ENCODE measurements at regions not wholly inside any gene's neighbourhood (a gene's known extent, or its start where the extent isn't known, plus 50 kb on each side); places are given as distances from the start of the nearest gene placed in this dataset.

GRCh38 chr4:115272594-115272993, 159.2 kb upstream of the NDST4 start:
- H2AK5ac ChIP-seq (ENCODE audit: insufficient read length, low read length), result no peak overlapping the region
- WGBS (ENCODE audit: extremely low coverage, insufficient read length, low lambda C conversion rate), result no CpG with 5 or more reads among the region's 2 CpGs

More at GRCh38 chr4:115272594-115272993, 159.2 kb upstream of the NDST4 start:
- H3K18ac ChIP-seq (ENCODE audit: insufficient read length, low read depth, low read length), result no peak overlapping the region
- H3K79me1 ChIP-seq (ENCODE audit: insufficient read depth, low read depth, low read length, poor library complexity, severe bottlenecking), result no peaks in the 10 kb centered on the region
- H2BK15ac ChIP-seq (ENCODE audit: low read depth, low read length), result no peak overlapping the region
- H2BK12ac ChIP-seq (ENCODE audit: insufficient read length, low read depth, low read length), result no peak overlapping the region
- no peaks in the 10 kb centered on the region for H4K20me1 ChIP-seq (ENCODE audit: control insufficient read depth, insufficient read depth, insufficient read length)
- H4K91ac ChIP-seq (ENCODE audit: insufficient read length, low read depth, low read length), result no peak overlapping the region
- H3K4ac ChIP-seq (ENCODE audit: low read depth, low read length), result no peak overlapping the region
- Mint-ChIP-seq H3K4me1 (peaks cover 8 to 9% of the 10 kb centered on the region in 2 experiments), H3K4me3 (no peak overlapping the region), H3K27ac (no peak overlapping the region; a peak in 1 of 7 replicates), H3K9me3 (no peaks in the 10 kb centered on the region), H3K27me3 (ENCODE audit: low read depth) (no peaks in the 10 kb centered on the region), H3K36me3 (ENCODE audit: insufficient read depth in 1 of 3, low read depth in 3 of 3) (no peaks in the 10 kb centered on the region)
- H3K23me2 ChIP-seq (ENCODE audit: insufficient read length, low read depth, low read length, poor library complexity, severe bottlenecking), result no peaks in the 10 kb centered on the region
- no peaks in the 10 kb centered on the region for H3K79me2 ChIP-seq (ENCODE audit: insufficient read depth, low read length)
- no peak overlapping the region for H3K23ac ChIP-seq (ENCODE audit: insufficient read length, low read depth, low read length)
- no peak overlapping the region for H3T11ph ChIP-seq (ENCODE audit: low read length)
- no peak overlapping the region for H4K8ac ChIP-seq (replicated peaks; ENCODE audit: insufficient read length, low read depth, low read length)
- no peaks in the 10 kb centered on the region for H3K9me3 ChIP-seq (ENCODE audit: control insufficient read depth, low read depth, low read length)
- no peaks in the 10 kb centered on the region for H3K4me1 ChIP-seq (ENCODE audit: insufficient read depth, low read length)
- no peak overlapping the region for H3K14ac ChIP-seq (ENCODE audit: insufficient read depth, low read length)
- no peak for DNase-seq
- H4K5ac ChIP-seq (ENCODE audit: insufficient read length, low read depth, low read length), result no peak overlapping the region
- H3K27ac ChIP-seq (ENCODE audit: insufficient read length, low read depth, low read length), result no peak overlapping the region
- no peak overlapping the region for H2AFZ ChIP-seq (ENCODE audit: low read length)
- H3K9ac ChIP-seq (ENCODE audit: extremely low read depth, insufficient read length, low read length), result no peak overlapping the region
- H2BK120ac ChIP-seq (ENCODE audit: low read depth, low read length, poor library complexity, severe bottlenecking), result no peak overlapping the region
- H3K56ac ChIP-seq (ENCODE audit: insufficient read length, low read depth, low read length), result no peak overlapping the region
- no peaks in the 10 kb centered on the region for H3K27me3 ChIP-seq (ENCODE audit: insufficient read depth, low read length)
- H2BK5ac ChIP-seq (ENCODE audit: insufficient read length, low read length), result no peak overlapping the region
- H2BK20ac ChIP-seq (ENCODE audit: low read depth, low read length, poor library complexity, severe bottlenecking), result no peak overlapping the region
- no peak overlapping the region for H3K4me2 ChIP-seq (ENCODE audit: insufficient read depth, insufficient read length, low read length)
- TF ChIP-seq CTCF (conservative IDR thresholded peaks at IDR 0.05), result no peak
